SK-N-SH (cell line): ENCODE measurements at regions not wholly inside any gene's neighbourhood (a gene's known extent, or its start where the extent isn't known, plus 50 kb on each side); places are given as distances from the start of the nearest gene placed in this dataset.

Experiments used
- CTCF ChIA-PET: fragments of 300-600, 350-600 bp; formaldehyde crosslinking; extraction: SDS; loops from one replicate; lab custom pipeline; 2021; lab: Yijun Ruan, JAX
- POLR2A ChIA-PET: fragments of 350-600 bp; sonication (Branson Sonifier 250); formaldehyde crosslinking; extraction: SDS; loops from one replicate; lab custom pipeline; 2020; ENCODE audit warnings: antibody characterized with exemption, inconsistent platforms; lab: Yijun Ruan, JAX
- DNase-seq: peaks from one replicate; pipeline ENCODE4 v3.0.0; 2012
- H2AFZ ChIP-seq: fragments of 200-600 bp; sonication (generic); 2 replicates; pipeline ENCODE4 v1.8.1; 2016; ENCODE audit warnings: antibody characterized with exemption, mild to moderate bottlenecking, low read depth
- H3F3A ChIP-seq: fragments of 200-600 bp; sonication (generic); replicated peaks from 2 replicates; pipeline ENCODE3; 2016; ENCODE audit warnings: antibody characterized with exemption, mild to moderate bottlenecking; ENCODE audit not compliant: insufficient read depth
- H3K27ac ChIP-seq, 2 experiments: fragments of 200-500 bp in 1 of 2; fragments of 200-600 bp in 1 of 2; sonication (Bioruptor generic) in 1 of 2; sonication (generic), shearing (Covaris generic) in 1 of 2; 2 replicates each; pipeline versions ENCODE4 v1.5.1 to v1.6.1; 2014 to 2016; ENCODE audit warnings: low read depth in 2 of 2, inconsistent platforms in 1 of 2, low read length in 1 of 2, mild to moderate bottlenecking in 1 of 2, mixed read lengths in 1 of 2
- H3K27me3 ChIP-seq: fragments of 200-600 bp; sonication (generic), shearing (Covaris generic); 2 replicates; pipeline ENCODE4 v1.6.1; 2016; ENCODE audit warnings: mixed run types; ENCODE audit not compliant: insufficient read depth
- H3K36me3 ChIP-seq, 2 experiments: fragments of 200-500 bp in 1 of 2; fragments of 200-600 bp in 1 of 2; sonication (Bioruptor generic) in 1 of 2; sonication (generic) in 1 of 2; replicated peaks in 1 of 2; 2 replicates each; pipeline versions ENCODE3 to v1.5.1; 2014 to 2016; ENCODE audit warnings: low read length in 1 of 2, mild to moderate bottlenecking in 1 of 2; ENCODE audit not compliant: insufficient read depth in 2 of 2, control insufficient read depth in 1 of 2
- H3K4me1 ChIP-seq, 2 experiments: fragments of 200-500 bp in 1 of 2; fragments of 200-600 bp in 1 of 2; sonication (Bioruptor generic) in 1 of 2; sonication (generic), shearing (Covaris generic) in 1 of 2; 2 replicates each; pipeline versions ENCODE4 v1.5.1 to v1.6.1; 2014 to 2016; ENCODE audit warnings: low read depth in 1 of 2, low read length in 1 of 2, mixed run types in 1 of 2; ENCODE audit not compliant: insufficient read depth in 2 of 2, control insufficient read depth in 1 of 2
- H3K4me2 ChIP-seq: fragments of 200-600 bp; sonication (generic), shearing (Covaris generic); 2 replicates; pipeline ENCODE4 v1.6.1; 2017; ENCODE audit warnings: mixed run types
- H3K4me3 ChIP-seq, 2 experiments: fragments of 200-500 bp in 1 of 2; fragments of 200-600 bp in 1 of 2; sonication (Bioruptor generic) in 1 of 2; sonication (generic), shearing (Covaris generic) in 1 of 2; 2 replicates each; pipeline versions ENCODE4 v1.5.1 to v1.8.1; 2014 to 2016; ENCODE audit warnings: low read depth in 2 of 2, inconsistent platforms in 1 of 2, low read length in 1 of 2, mild to moderate bottlenecking in 1 of 2, mixed read lengths in 1 of 2, moderate library complexity in 1 of 2
- H3K79me2 ChIP-seq: fragments of 200-600 bp; sonication (generic); 2 replicates; pipeline ENCODE4 v1.8.1; 2017; ENCODE audit warnings: mild to moderate bottlenecking; ENCODE audit not compliant: insufficient read depth
- H3K9ac ChIP-seq: fragments of 200-600 bp; sonication (generic); 2 replicates; pipeline ENCODE4 v1.6.1; 2017; ENCODE audit warnings: mixed run types
- H3K9me2 ChIP-seq: fragments of 200-600 bp; sonication (generic); 2 replicates; pipeline ENCODE4 v1.6.1; 2017; ENCODE audit warnings: mixed run types
- H3K9me3 ChIP-seq: fragments of 200-600 bp; sonication (generic); 2 replicates; pipeline ENCODE4 v1.6.1; 2017; ENCODE audit warnings: mixed run types, mild to moderate bottlenecking, moderate library complexity
- H4K20me1 ChIP-seq: fragments of 200-600 bp; sonication (generic); 2 replicates; pipeline ENCODE4 v1.6.1; 2017; ENCODE audit warnings: mild to moderate bottlenecking, mixed run types; ENCODE audit not compliant: insufficient read depth
- CHD2 ChIP-seq: fragments of 150-350 bp; IDR thresholded peaks from 2 replicates; pipeline ENCODE4 v1.6.1; 2018; ENCODE audit warnings: low read length; ENCODE audit not compliant: partially characterized antibody
- EP300 ChIP-seq, 2 experiments: IDR thresholded peaks; 2 replicates each; pipeline versions ENCODE4 v1.4.0 to v1.6.1; 2012; ENCODE audit warnings: borderline replicate concordance in 1 of 2, low read depth in 1 of 2, low read length in 1 of 2
- EZH2phosphoT487 ChIP-seq: fragments of 200-600 bp; sonication (generic); IDR thresholded peaks from 2 replicates; pipeline ENCODE4 v1.6.1; 2017; ENCODE audit warnings: low read depth, mixed run types, mild to moderate bottlenecking, antibody characterized with exemption, moderate library complexity, borderline replicate concordance
- FOSL2 ChIP-seq: IDR thresholded peaks from 2 replicates; pipeline ENCODE4 v1.4.0; 2012; ENCODE audit warnings: low read depth, mild to moderate bottlenecking, moderate library complexity, borderline replicate concordance
- FOXM1 ChIP-seq: IDR thresholded peaks from 2 replicates; pipeline ENCODE4 v1.4.0; 2012; ENCODE audit warnings: low read depth, mild to moderate bottlenecking
- GABPA ChIP-seq: IDR thresholded peaks from 2 replicates; pipeline ENCODE4 v1.4.0; 2012; ENCODE audit warnings: low read depth, mild to moderate bottlenecking
- MEF2A ChIP-seq: IDR thresholded peaks from 2 replicates; pipeline ENCODE4 v1.4.0; 2012; ENCODE audit warnings: low read depth, borderline replicate concordance
- MXI1 ChIP-seq: IDR thresholded peaks from 2 replicates; pipeline ENCODE4 v1.6.1; 2012; ENCODE audit warnings: mild to moderate bottlenecking, low read depth, low read length, improper control_type of control experiment
- NFIC ChIP-seq: IDR thresholded peaks from 2 replicates; pipeline ENCODE4 v1.4.0; 2012; ENCODE audit warnings: borderline replicate concordance
- POLR2AphosphoS5 ChIP-seq: IDR thresholded peaks from 2 replicates; pipeline ENCODE4 v1.6.1; 2012; ENCODE audit warnings: low read depth, low read length
- RAD21 ChIP-seq: IDR thresholded peaks from 2 replicates; pipeline ENCODE4 v1.6.1; 2012; ENCODE audit warnings: mild to moderate bottlenecking, low read length
- RXRA ChIP-seq: IDR thresholded peaks from 2 replicates; pipeline ENCODE4 v1.4.0; 2012; ENCODE audit warnings: low read depth, mild to moderate bottlenecking, borderline replicate concordance
- SIN3A ChIP-seq: IDR thresholded peaks from 2 replicates; pipeline ENCODE4 v1.6.1; 2012; ENCODE audit warnings: low read depth, mild to moderate bottlenecking, low read length, moderate library complexity, borderline replicate concordance
- SMC3 ChIP-seq: IDR thresholded peaks from 2 replicates; pipeline ENCODE4 v1.6.1; 2012; ENCODE audit warnings: low read depth, low read length, improper control_type of control experiment
- TAF1 ChIP-seq: IDR thresholded peaks from 2 replicates; pipeline ENCODE4 v1.6.1; 2012; ENCODE audit warnings: low read depth, mild to moderate bottlenecking, low read length, moderate library complexity, borderline replicate concordance
- WGBS: methylation state at CpG from one replicate; pipeline ENCODE4 v1.1.6; 2017; ENCODE audit warnings: low lambda C conversion rate; 5-methylcytosine and 5-hydroxymethylcytosine counted together
- TF ChIP-seq, protein P1 (sequence below): IDR thresholded peaks from 2 replicates; pipeline ENCODE4 v1.4.0; 2012; ENCODE audit warnings: low read depth, borderline replicate concordance
- TF ChIP-seq, protein P2 (sequence below): fragments of 150-350 bp; IDR thresholded peaks from 2 replicates; pipeline ENCODE4 v1.6.1; 2017; ENCODE audit warnings: antibody characterized with exemption, low read length, low read depth, borderline replicate concordance
- TF ChIP-seq, protein P3 (sequence below): IDR thresholded peaks from 2 replicates; pipeline ENCODE4 v1.4.0; 2012; ENCODE audit warnings: low read depth, borderline replicate concordance
- TF ChIP-seq, protein P4 (sequence below): IDR thresholded peaks from 2 replicates; pipeline ENCODE4 v1.6.1; 2012; ENCODE audit warnings: mild to moderate bottlenecking, low read depth, low read length, moderate library complexity
- TF ChIP-seq, protein P5 (sequence below): IDR thresholded peaks from 2 replicates; pipeline ENCODE4 v1.4.0; 2012; ENCODE audit warnings: low read depth

DNA sequence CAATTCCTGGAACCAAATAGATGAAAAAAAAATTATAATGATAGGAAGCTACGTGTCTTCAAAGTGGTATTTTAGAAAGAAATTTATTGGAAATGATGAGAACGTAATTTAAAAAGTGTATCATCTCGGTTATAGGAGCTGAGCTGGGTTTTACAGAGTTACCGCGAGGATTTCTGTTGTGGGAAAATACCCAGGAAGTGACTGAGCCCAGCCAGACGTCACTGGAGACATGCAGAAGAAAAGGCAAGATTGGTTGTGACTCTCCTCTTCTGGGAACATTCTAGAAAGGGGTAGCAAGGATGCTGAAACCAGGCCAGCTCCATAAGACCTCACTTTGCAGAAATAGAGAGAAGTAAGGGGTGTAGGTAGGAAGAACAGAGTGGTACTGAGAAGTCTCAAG is 95.9 kb upstream of the ADGRF1 start:
- Histone ChIP-seq H3K4me1 (peaks cover 0 to 21% of the 10 kb centered on the region in 2 experiments; a peak in 3 of 4 replicates), H4K20me1 (no peaks in the 10 kb centered on the region), H3K79me2 (no peaks in the 10 kb centered on the region), H2AFZ (no peak overlapping the region), H3K4me2 (no peak overlapping the region), H3K27ac (no peak overlapping the region), H3K9me2 (no peaks in the 10 kb centered on the region), H3K9me3 (no peaks in the 10 kb centered on the region), H3K36me3 (no peaks in the 10 kb centered on the region), H3K4me3 (no peak overlapping the region), H3K27me3 (no peaks in the 10 kb centered on the region), H3F3A (peaks cover 13% of the 10 kb centered on the region), H3K9ac (no peak overlapping the region)
- WGBS: 75% methylated on average over 6 of the region's 6 CpGs
- TF ChIP-seq, protein P1, sequence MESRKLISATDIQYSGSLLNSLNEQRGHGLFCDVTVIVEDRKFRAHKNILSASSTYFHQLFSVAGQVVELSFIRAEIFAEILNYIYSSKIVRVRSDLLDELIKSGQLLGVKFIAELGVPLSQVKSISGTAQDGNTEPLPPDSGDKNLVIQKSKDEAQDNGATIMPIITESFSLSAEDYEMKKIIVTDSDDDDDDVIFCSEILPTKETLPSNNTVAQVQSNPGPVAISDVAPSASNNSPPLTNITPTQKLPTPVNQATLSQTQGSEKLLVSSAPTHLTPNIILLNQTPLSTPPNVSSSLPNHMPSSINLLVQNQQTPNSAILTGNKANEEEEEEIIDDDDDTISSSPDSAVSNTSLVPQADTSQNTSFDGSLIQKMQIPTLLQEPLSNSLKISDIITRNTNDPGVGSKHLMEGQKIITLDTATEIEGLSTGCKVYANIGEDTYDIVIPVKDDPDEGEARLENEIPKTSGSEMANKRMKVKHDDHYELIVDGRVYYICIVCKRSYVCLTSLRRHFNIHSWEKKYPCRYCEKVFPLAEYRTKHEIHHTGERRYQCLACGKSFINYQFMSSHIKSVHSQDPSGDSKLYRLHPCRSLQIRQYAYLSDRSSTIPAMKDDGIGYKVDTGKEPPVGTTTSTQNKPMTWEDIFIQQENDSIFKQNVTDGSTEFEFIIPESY: no peak
- no peak for TF ChIP-seq EZH2phosphoT487
- TF ChIP-seq, protein P2, sequence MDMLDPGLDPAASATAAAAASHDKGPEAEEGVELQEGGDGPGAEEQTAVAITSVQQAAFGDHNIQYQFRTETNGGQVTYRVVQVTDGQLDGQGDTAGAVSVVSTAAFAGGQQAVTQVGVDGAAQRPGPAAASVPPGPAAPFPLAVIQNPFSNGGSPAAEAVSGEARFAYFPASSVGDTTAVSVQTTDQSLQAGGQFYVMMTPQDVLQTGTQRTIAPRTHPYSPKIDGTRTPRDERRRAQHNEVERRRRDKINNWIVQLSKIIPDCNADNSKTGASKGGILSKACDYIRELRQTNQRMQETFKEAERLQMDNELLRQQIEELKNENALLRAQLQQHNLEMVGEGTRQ: no peak
- TF ChIP-seq FOSL2: no peak
- TF ChIP-seq, protein P3, sequence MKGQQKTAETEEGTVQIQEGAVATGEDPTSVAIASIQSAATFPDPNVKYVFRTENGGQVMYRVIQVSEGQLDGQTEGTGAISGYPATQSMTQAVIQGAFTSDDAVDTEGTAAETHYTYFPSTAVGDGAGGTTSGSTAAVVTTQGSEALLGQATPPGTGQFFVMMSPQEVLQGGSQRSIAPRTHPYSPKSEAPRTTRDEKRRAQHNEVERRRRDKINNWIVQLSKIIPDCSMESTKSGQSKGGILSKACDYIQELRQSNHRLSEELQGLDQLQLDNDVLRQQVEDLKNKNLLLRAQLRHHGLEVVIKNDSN: no peak
- TF ChIP-seq RXRA: no peak
- TF ChIP-seq MXI1: no peak
- no peak for TF ChIP-seq FOXM1
- no peak for TF ChIP-seq POLR2AphosphoS5
- no peak for TF ChIP-seq RAD21
- TF ChIP-seq GABPA: no peak
- no peak for TF ChIP-seq CHD2
- TF ChIP-seq TAF1: no peak
- TF ChIP-seq NFIC: no peak
- ChIA-PET CTCF (interaction anchor here (0.7 to 0.9 kb wide), 2 partner anchors 41 to 171 kb away, joined by 3 read pairs; no protein-coding TSS in a partner anchor), POLR2A (no interaction called here)
- DNase-seq: no peak

DNA sequence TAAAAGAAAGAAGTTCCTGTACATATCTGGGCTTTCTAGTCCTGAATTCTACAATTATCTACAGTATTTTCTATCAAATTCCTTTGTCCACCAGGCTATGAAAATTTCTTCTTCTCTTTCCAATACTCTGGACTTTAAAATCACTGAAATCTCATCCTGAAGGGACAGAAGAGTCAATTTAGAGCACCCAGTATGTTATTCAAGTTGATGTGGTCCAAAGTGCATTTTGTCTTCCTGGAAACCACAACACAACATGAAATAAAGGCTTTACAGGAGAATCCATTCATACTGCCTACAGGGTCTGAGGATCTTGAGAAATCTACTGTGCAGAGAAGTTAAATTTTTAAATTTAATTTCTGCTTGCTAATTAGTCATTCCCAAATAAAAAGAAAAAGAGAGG is 94.9 kb upstream of the ADGRF1 start:
- Histone ChIP-seq H3K4me1 (peaks cover 0 to 21% of the 10 kb centered on the region in 2 experiments; a peak in 3 of 4 replicates), H3K27me3 (no peaks in the 10 kb centered on the region), H3K4me2 (no peak overlapping the region), H3K79me2 (no peaks in the 10 kb centered on the region), H3K9me2 (no peaks in the 10 kb centered on the region), H3K9ac (no peak overlapping the region), H2AFZ (no peak overlapping the region), H3F3A (peaks cover 13% of the 10 kb centered on the region), H3K27ac (no peak overlapping the region), H3K9me3 (no peaks in the 10 kb centered on the region), H3K36me3 (no peaks in the 10 kb centered on the region), H3K4me3 (no peak overlapping the region), H4K20me1 (no peaks in the 10 kb centered on the region)
- POLR2A ChIA-PET: no interaction called here
- DNase-seq: no peak
- CTCF ChIA-PET: no interaction called here
- TF ChIP-seq EZH2phosphoT487: no peak
- TF ChIP-seq CHD2: no peak
- no peak for TF ChIP-seq TAF1
- no peak for TF ChIP-seq FOSL2
- TF ChIP-seq MEF2A: no peak
- no peak for TF ChIP-seq FOXM1
- no peak for TF ChIP-seq EP300 (IDR thresholded peaks at IDR 0.05; ENCODE audit: borderline replicate concordance in 1 of 2, low read depth in 1 of 2, low read length in 1 of 2)
- no peak for TF ChIP-seq SMC3
- TF ChIP-seq, protein P4, sequence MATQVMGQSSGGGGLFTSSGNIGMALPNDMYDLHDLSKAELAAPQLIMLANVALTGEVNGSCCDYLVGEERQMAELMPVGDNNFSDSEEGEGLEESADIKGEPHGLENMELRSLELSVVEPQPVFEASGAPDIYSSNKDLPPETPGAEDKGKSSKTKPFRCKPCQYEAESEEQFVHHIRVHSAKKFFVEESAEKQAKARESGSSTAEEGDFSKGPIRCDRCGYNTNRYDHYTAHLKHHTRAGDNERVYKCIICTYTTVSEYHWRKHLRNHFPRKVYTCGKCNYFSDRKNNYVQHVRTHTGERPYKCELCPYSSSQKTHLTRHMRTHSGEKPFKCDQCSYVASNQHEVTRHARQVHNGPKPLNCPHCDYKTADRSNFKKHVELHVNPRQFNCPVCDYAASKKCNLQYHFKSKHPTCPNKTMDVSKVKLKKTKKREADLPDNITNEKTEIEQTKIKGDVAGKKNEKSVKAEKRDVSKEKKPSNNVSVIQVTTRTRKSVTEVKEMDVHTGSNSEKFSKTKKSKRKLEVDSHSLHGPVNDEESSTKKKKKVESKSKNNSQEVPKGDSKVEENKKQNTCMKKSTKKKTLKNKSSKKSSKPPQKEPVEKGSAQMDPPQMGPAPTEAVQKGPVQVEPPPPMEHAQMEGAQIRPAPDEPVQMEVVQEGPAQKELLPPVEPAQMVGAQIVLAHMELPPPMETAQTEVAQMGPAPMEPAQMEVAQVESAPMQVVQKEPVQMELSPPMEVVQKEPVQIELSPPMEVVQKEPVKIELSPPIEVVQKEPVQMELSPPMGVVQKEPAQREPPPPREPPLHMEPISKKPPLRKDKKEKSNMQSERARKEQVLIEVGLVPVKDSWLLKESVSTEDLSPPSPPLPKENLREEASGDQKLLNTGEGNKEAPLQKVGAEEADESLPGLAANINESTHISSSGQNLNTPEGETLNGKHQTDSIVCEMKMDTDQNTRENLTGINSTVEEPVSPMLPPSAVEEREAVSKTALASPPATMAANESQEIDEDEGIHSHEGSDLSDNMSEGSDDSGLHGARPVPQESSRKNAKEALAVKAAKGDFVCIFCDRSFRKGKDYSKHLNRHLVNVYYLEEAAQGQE: no peak
- TF ChIP-seq, protein P5, sequence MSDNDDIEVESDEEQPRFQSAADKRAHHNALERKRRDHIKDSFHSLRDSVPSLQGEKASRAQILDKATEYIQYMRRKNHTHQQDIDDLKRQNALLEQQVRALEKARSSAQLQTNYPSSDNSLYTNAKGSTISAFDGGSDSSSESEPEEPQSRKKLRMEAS: no peak
- no peak for TF ChIP-seq RAD21
- no peak for TF ChIP-seq SIN3A
